SK-N-SH treated with all-trans-retinoic acid at 6 μM for 48 hours (cell line): ENCODE measurements at regions not wholly inside any gene's neighbourhood (a gene's known extent, or its start where the extent isn't known, plus 50 kb on each side); places are given as distances from the start of the nearest gene placed in this dataset.

Source experiments
- ATAC-seq: fragments of 200-7000 bp; cut with Tn5 transposase; 3 replicates; pipeline ENCODE4 v1.9.1; 2020; ENCODE audit warnings: mild to moderate bottlenecking, moderate library complexity
- BACH2 ChIP-seq: fragments of 250-450 bp; sonication (Bioruptor Pico); IDR thresholded peaks from 2 replicates; pipeline ENCODE4 v1.9.0; 2021; ENCODE audit warnings: mild to moderate bottlenecking, borderline replicate concordance
- CSDC2 ChIP-seq: fragments of 250-450 bp; sonication (Bioruptor Pico); IDR thresholded peaks from 2 replicates; pipeline ENCODE4 v1.5.0; 2020; ENCODE audit warnings: mild to moderate bottlenecking, moderate library complexity
- ISL1 ChIP-seq: fragments of 250-450 bp; sonication (Bioruptor Pico); IDR thresholded peaks from 2 replicates; pipeline ENCODE4 v2.1.2; 2022; ENCODE audit warnings: mild to moderate bottlenecking, moderate library complexity
- OSR1 ChIP-seq: fragments of 250-450 bp; sonication (Bioruptor Pico); IDR thresholded peaks from 2 replicates; pipeline ENCODE4 v1.8.0; 2022; ENCODE audit warnings: moderate library complexity, mild to moderate bottlenecking, inconsistent platforms
- ZFP30 ChIP-seq: fragments of 450-650 bp; formaldehyde crosslinking; IDR thresholded peaks from 2 replicates; pipeline ENCODE4 v1.5.0; 2022; ENCODE audit warnings: mild to moderate bottlenecking, moderate library complexity
- ZNF8 ChIP-seq: fragments of 450-650 bp; formaldehyde crosslinking; IDR thresholded peaks from 2 replicates; pipeline ENCODE4 v1.5.0; 2020; ENCODE audit warnings: mild to moderate bottlenecking, moderate library complexity
- TF ChIP-seq, protein P1 (sequence below): fragments of 250-450 bp; sonication (Bioruptor Pico); IDR thresholded peaks from 2 replicates; pipeline ENCODE4 v1.5.0; 2020; ENCODE audit warnings: mild to moderate bottlenecking, moderate library complexity

- TF ChIP-seq ZFP30 (CRISPR knock-in tag) (no peak), ISL1 (no peak), OSR1 (CRISPR knock-in tag) (no peak), CSDC2 (CRISPR knock-in tag) (no peak), ZNF8 (CRISPR knock-in tag) (no peak), BACH2 (CRISPR knock-in tag) (no peak)
- TF ChIP-seq, protein P1, sequence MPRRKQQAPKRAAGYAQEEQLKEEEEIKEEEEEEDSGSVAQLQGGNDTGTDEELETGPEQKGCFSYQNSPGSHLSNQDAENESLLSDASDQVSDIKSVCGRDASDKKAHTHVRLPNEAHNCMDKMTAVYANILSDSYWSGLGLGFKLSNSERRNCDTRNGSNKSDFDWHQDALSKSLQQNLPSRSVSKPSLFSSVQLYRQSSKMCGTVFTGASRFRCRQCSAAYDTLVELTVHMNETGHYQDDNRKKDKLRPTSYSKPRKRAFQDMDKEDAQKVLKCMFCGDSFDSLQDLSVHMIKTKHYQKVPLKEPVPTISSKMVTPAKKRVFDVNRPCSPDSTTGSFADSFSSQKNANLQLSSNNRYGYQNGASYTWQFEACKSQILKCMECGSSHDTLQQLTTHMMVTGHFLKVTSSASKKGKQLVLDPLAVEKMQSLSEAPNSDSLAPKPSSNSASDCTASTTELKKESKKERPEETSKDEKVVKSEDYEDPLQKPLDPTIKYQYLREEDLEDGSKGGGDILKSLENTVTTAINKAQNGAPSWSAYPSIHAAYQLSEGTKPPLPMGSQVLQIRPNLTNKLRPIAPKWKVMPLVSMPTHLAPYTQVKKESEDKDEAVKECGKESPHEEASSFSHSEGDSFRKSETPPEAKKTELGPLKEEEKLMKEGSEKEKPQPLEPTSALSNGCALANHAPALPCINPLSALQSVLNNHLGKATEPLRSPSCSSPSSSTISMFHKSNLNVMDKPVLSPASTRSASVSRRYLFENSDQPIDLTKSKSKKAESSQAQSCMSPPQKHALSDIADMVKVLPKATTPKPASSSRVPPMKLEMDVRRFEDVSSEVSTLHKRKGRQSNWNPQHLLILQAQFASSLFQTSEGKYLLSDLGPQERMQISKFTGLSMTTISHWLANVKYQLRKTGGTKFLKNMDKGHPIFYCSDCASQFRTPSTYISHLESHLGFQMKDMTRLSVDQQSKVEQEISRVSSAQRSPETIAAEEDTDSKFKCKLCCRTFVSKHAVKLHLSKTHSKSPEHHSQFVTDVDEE: no peak
- ATAC-seq: no peak
Observed at GRCh38 chr12:29838768-29839167, 55.0 kb upstream of the TMTC1 start.
